K562 (cell line): ENCODE measurements at regions not wholly inside any gene's neighbourhood (a gene's known extent, or its start where the extent isn't known, plus 50 kb on each side); places are given as distances from the start of the nearest gene placed in this dataset.

Experiments used
- ATAC-seq: fragments of 200-7000 bp; cut with Tn5 transposase; 3 replicates; pipeline ENCODE4 v1.9.1; 2020; ENCODE audit warnings: moderate library complexity
- BruUV-seq: library from RNA; stranded (reverse); fragments of 400-500 nt; replicated peaks from 2 replicates; lab custom pipeline; 2021; lab: Mats Ljungman, UMichigan
- CTCF ChIA-PET: fragments of 300-600 bp; formaldehyde crosslinking; extraction: SDS; loops from one replicate; lab custom pipeline; 2021; ENCODE audit warnings: low intra/inter-chr PET ratio; lab: Yijun Ruan, JAX
- POLR2A ChIA-PET: fragments of 300-600, 350-650 bp; sonication (Branson Sonifier 250); formaldehyde crosslinking; extraction: SDS; loops from one replicate; lab custom pipeline; 2021; ENCODE audit warnings: antibody characterized with exemption, inconsistent platforms; lab: Yijun Ruan, JAX
- DNase-seq, 4 experiments: peaks; one replicate each; pipeline versions ENCODE4 v3.0.0 to v3.0.0-alpha.2; 2011 to 2018; ENCODE audit warnings: low spot score in 3 of 4, mixed read lengths in 3 of 4; ENCODE audit errors: extremely low read depth in 1 of 4
- FAIRE-seq: peaks from 2 replicates; lab custom pipeline; 2011; peaks lifted over from hg19 to GRCh38; lab: Jason Lieb, UNC
- H2AFZ ChIP-seq: 2 replicates; pipeline ENCODE4 v1.6.0; 2011; ENCODE audit warnings: low read depth, low read length, control low read depth, inconsistent platforms
- H3K27ac ChIP-seq: fragments of 200-600 bp; 3 replicates; pipeline ENCODE4 v1.8.0; 2011; ENCODE audit warnings: low read depth, mild to moderate bottlenecking, control low read depth, inconsistent platforms, low read length, moderate library complexity, mixed read lengths; ENCODE audit errors: extremely low read depth
- H3K27me3 ChIP-seq, 2 experiments: fragments of 300-600 bp in 1 of 2; 2 replicates in 1 of 2; 3 replicates in 1 of 2; pipeline versions ENCODE4 v1.6.0 to v1.8.0; 2011; ENCODE audit warnings: inconsistent platforms in 2 of 2, low read length in 2 of 2, mild to moderate bottlenecking in 1 of 2, mixed read lengths in 1 of 2, moderate library complexity in 1 of 2; ENCODE audit not compliant: control insufficient read depth in 2 of 2, insufficient read depth in 2 of 2
- H3K36me3 ChIP-seq: fragments of 300-600 bp; 3 replicates; pipeline ENCODE4 v1.8.0; 2011; ENCODE audit warnings: mild to moderate bottlenecking, low read length, inconsistent platforms; ENCODE audit not compliant: control insufficient read depth, insufficient read depth
- H3K4me1 ChIP-seq, 2 experiments: fragments of 200-600 bp in 1 of 2; replicated peaks in 1 of 2; 2 replicates in 1 of 2; 3 replicates in 1 of 2; pipeline versions ENCODE4 v1.5.1 to v1.8.0; 2011; ENCODE audit warnings: inconsistent platforms in 2 of 2, low read length in 2 of 2, mild to moderate bottlenecking in 1 of 2, mixed read lengths in 1 of 2, moderate library complexity in 1 of 2; ENCODE audit not compliant: control insufficient read depth in 2 of 2, insufficient read depth in 2 of 2
- H3K4me2 ChIP-seq: 2 replicates; pipeline ENCODE4 v1.6.1; 2011; ENCODE audit warnings: low read length, control low read depth, inconsistent platforms, mixed read lengths; ENCODE audit not compliant: insufficient read depth
- H3K4me3 ChIP-seq: fragments of 200-600 bp; sonication (generic), shearing (Covaris generic); 2 replicates; pipeline ENCODE4 v1.5.1; 2016; ENCODE audit warnings: control low read depth, inconsistent platforms
- H3K79me2 ChIP-seq: fragments of 200-600 bp; 3 replicates; pipeline ENCODE4 v1.8.0; 2011; ENCODE audit warnings: low read length, inconsistent platforms; ENCODE audit not compliant: control insufficient read depth, insufficient read depth
- H3K9ac ChIP-seq, 2 experiments: 2 replicates each; pipeline versions ENCODE4 v1.6.0 to v1.6.1; 2011; ENCODE audit warnings: low read depth in 2 of 2, low read length in 2 of 2, control low read depth in 1 of 2, inconsistent platforms in 1 of 2, mild to moderate bottlenecking in 1 of 2, mixed read lengths in 1 of 2; ENCODE audit not compliant: insufficient read depth in 1 of 2
- H3K9me1 ChIP-seq: one replicate; pipeline ENCODE4 v1.6.0; 2011; ENCODE audit warnings: inconsistent platforms, mild to moderate bottlenecking, low read length, moderate library complexity; ENCODE audit not compliant: control insufficient read depth, insufficient read depth
- H3K9me3 ChIP-seq: replicated peaks from 2 replicates; pipeline ENCODE4 v1.5.1; 2011; ENCODE audit warnings: low read depth, low read length, inconsistent platforms; ENCODE audit not compliant: control insufficient read depth, insufficient read depth
- H4K20me1 ChIP-seq: replicated peaks from 2 replicates; pipeline ENCODE4 v1.6.1; 2011; ENCODE audit warnings: low read length, inconsistent platforms, mixed read lengths; ENCODE audit not compliant: control insufficient read depth, insufficient read depth
- FOXK1 ChIP-seq: sonication (generic); formaldehyde crosslinking; IDR thresholded peaks from 2 replicates; pipeline ENCODE4 v1.8.0; 2022; ENCODE audit warnings: missing genetic modification reagents, mild to moderate bottlenecking, borderline replicate concordance
- GABPA ChIP-seq: fragments of 200-800 bp; sonication (Bioruptor generic); conservative IDR thresholded peaks from 2 replicates; pipeline ENCODE4 v1.6.1; 2016; ENCODE audit warnings: low read depth, missing genetic modification characterization, missing compliant biosample characterization
- ZNF583 ChIP-seq: fragments of 250-450 bp; sonication (Bioruptor Pico); IDR thresholded peaks from 2 replicates; pipeline ENCODE4 v1.4.0; 2020
- ZNF655 ChIP-seq: fragments of 250-450 bp; sonication (Bioruptor Pico); IDR thresholded peaks from 2 replicates; pipeline ENCODE4 v1.5.0; 2021
- WGBS: fragments of 100-300 bp; shearing (Covaris generic); methylation state at CpG from one replicate; pipeline ENCODE4 v1.1.6; 2016; ENCODE audit warnings: low coverage, mixed read lengths; ENCODE audit not compliant: insufficient coverage; ENCODE audit errors: missing lambda C conversion rate; 5-methylcytosine and 5-hydroxymethylcytosine counted together
- in situ Hi-C: fragments of 300-500 bp; cut with MboI; formaldehyde crosslinking; loops from 4 replicates; pipeline ENCODE4 v1.15.0; 2018; ENCODE audit warnings: inconsistent platforms, mixed read lengths
- intact Hi-C: fragments of 100-400 bp; cut with micrococcal nuclease; formaldehyde crosslinking; loops from 2 replicates; pipeline ENCODE4 v1.14.2; 2022

DNA sequence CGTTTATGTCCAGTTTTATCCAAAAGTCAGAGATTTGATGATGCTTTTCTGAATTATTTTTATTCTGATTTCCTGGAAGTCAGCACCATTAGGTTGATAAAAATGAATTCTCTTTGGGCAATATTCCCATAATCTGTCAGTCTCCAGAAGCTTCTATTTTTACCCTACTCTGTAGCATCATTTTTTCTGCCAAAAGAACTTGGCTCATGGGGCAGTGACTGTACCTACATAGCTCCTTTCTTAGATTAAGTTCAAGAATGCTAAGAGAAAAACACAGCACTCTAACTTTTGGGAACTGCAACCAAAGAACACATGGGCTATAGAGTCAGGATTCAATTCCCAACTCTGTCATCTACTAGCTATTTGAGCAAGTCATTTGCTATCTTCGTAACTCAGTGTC lies 152.9 kb downstream of the BARHL2 start:
- H3K27me3 ChIP-seq: peaks cover 0 to 3% of the 10 kb centered on the region in 2 experiments; a peak in 1 of 5 replicates
- ATAC-seq (no peak), FAIRE-seq (no peak), DNase-seq (no peak)
- TF ChIP-seq GABPA (tag): no peak
- in situ Hi-C loops: no loop called here
- BruUV-seq: no TSS peak
- H2AFZ ChIP-seq: no peak overlapping the region
- intact Hi-C loops: no loop called here
- no peaks in the 10 kb centered on the region for H4K20me1 ChIP-seq
- H3K36me3 ChIP-seq: no peaks in the 10 kb centered on the region
- H3K27ac ChIP-seq: no peak overlapping the region
- no peak overlapping the region for H3K4me2 ChIP-seq
- ChIA-PET CTCF (no interaction called here), POLR2A (no interaction called here)
- H3K79me2 ChIP-seq: no peaks in the 10 kb centered on the region
- 0% methylated on average over 2 of the region's 2 CpGs for WGBS
- H3K9ac ChIP-seq: no peak overlapping the region
- H3K4me3 ChIP-seq: no peak overlapping the region
- no peaks in the 10 kb centered on the region for H3K9me1 ChIP-seq
- no peaks in the 10 kb centered on the region for H3K4me1 ChIP-seq
- H3K9me3 ChIP-seq: no peaks in the 10 kb centered on the region

DNA sequence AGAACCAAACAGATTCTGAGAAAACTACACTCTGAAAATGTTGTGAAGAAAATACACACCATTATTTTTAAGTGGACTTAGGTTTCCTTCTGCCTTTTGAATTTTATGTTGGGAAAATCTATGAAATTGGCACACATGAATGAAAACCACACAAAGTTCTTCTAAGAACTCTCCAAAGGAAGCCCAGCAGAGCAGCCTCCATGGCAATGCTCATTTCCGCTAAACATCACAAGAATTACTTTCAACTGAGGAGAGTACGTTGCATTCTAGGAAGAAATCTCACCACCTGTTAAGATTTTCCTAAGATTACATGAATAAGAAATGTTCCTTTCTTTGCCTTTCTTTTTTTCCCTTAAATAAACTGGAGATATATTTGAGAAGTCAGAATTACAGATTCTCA lies 154.2 kb downstream of the BARHL2 start:
- intact Hi-C loops (no loop called here), in situ Hi-C loops (no loop called here)
- H3K27ac ChIP-seq: no peak overlapping the region
- ATAC-seq (no peak), FAIRE-seq (no peak), DNase-seq (no peak)
- no peak overlapping the region for H3K9ac ChIP-seq
- no peak overlapping the region for H2AFZ ChIP-seq
- no peaks in the 10 kb centered on the region for H4K20me1 ChIP-seq
- no peaks in the 10 kb centered on the region for H3K36me3 ChIP-seq
- peaks cover 0 to 3% of the 10 kb centered on the region in 2 experiments; a peak in 1 of 5 replicates for H3K27me3 ChIP-seq
- H3K79me2 ChIP-seq: no peaks in the 10 kb centered on the region
- no peak overlapping the region for H3K4me2 ChIP-seq
- TF ChIP-seq ZNF655 (no peak), FOXK1 (CRISPR knock-in tag) (no peak), ZNF583 (CRISPR knock-in tag) (no peak)
- H3K9me1 ChIP-seq: no peaks in the 10 kb centered on the region
- ChIA-PET CTCF (no interaction called here), POLR2A (interaction anchor here (0.6 kb wide), 1 partner anchor 1277 kb away, joined by 3 read pairs; no protein-coding TSS in a partner anchor)
- BruUV-seq: no TSS peak
- H3K4me1 ChIP-seq: peaks cover 0 to 2% of the 10 kb centered on the region in 2 experiments; a peak in 2 of 5 replicates
- 0% methylated on average over 2 of the region's 2 CpGs for WGBS
- no peaks in the 10 kb centered on the region for H3K9me3 ChIP-seq
- no peak overlapping the region for H3K4me3 ChIP-seq
